Stromal cell of bone marrow (primary cell): ENCODE measurements at regions not wholly inside any gene's neighbourhood (a gene's known extent, or its start where the extent isn't known, plus 50 kb on each side); places are given as distances from the start of the nearest gene placed in this dataset.
"Not testable (repeated sequence)": the region's sequence is repeated elsewhere in the genome, so short reads cannot be mapped to it uniquely, and the experiment has no call there.

ENCODE experiments used
- DNase-seq: peaks from one replicate; pipeline ENCODE4 v3.0.0-alpha.2; 2012; ENCODE audit warnings: low read depth

DNA sequence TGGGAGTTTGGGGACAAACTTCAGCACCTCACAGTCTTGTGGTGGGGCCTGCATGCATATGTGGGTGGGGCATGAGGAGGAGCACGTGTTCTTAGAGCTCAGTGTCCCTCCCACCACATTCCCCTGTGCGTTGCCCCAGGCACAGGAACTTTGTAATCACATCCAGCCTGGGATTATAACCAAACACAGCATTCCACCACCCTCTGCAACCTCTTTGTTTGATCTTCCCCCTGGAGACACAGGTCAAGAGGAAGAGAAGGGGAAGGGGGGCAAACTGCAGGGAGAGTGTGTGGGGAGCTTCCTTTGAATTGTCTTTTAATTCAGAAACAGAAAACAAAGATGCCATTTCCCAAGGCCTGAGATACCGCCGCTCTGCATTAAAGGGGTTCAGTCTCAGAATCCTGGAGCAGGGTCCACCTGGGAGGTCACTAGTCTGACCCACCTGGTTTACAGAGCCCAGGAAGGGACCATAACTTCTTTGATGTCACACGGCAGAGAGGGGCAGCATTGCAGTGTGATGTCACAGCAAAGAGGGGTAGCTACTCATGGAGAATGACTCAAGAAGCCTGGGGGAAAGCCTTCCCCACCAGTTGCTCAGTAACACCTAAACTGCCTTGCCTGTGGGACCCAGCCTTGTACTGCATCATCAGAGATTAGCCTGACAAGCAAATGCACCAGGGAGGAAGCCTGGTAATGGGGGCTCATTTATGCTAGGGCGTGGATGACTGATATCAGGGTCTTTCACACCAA lies 106.3 kb upstream of the RNU6-1 start:
- no peak for DNase-seq

DNA sequence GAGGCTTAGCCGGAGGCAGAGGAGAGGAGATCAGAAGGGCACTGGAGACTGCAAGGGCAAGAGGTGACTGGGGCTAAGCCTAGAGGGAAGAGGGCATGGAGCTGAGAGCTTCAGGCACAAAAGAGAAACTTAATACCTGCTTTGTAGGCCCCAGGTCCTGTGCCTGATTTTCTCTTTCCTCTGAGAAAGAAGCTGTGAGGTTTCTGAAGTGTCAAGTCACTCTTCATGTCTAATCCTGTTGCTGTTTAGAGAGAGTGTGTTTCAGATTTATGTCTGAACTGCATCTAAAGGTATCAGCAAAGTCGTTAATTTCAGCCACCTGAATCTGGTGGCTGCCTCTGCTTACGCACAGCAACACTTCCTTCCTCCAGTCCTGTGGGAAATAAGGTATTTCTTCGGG lies 106.9 kb upstream of the RNU6-1 start:
- no peak for DNase-seq

DNA sequence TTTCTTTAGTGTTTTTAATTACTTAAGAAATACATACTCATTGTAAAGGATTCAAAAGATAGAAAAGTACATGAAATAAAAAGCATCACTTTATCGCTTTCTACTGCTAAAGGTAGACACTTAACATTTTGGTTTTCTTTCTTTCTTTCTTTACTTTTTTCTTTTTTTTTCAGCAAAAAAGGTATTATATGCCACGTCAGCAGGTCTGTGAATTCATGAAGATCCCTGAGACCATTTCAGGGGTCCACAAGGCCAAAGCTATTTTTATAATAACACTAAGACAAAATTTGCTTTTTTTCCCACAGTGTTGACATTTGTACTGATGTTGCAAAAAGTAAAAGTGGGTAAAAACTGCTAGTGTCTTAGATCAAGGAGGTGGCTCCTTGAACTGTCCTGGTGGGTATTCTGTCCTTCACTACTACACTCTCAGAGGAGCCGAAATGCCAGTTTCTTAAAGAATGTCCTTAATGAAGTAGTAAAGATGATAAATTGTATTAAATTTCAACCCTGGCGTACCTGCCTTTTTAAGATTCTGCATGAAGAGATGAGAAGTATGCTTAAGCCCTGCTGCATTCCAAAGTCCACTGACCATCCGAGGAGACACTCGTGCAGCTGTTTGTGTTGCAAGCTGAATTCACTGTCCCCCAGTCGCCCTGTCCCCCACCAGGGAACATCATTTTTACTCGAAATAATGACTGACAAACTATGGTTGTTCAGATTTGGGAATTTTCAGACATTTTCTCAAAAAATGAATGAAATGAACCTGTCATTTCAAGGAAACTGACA lies 106.7 kb upstream of the PIAS1 start:
- no peak for DNase-seq

DNA sequence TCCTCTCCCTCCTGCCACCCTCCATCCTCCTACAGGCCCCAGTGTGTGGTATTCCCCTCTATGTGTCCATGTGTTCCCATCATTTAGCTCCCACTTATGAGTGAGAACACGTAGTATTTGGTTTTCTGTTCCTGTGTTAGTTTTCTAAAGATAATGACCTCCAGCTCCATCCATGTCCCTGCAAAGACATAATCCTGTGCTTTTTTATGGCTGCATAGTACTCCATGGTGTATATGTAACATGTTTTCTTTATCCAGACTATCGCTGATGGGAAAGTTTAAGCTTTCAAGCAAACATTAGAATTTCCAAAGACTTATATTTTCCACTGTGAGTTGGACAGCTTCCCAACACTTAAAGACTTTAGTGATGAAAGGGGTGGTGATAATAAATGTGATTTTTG lies 105.9 kb upstream of the PIAS1 start:
- no peak for DNase-seq

DNA sequence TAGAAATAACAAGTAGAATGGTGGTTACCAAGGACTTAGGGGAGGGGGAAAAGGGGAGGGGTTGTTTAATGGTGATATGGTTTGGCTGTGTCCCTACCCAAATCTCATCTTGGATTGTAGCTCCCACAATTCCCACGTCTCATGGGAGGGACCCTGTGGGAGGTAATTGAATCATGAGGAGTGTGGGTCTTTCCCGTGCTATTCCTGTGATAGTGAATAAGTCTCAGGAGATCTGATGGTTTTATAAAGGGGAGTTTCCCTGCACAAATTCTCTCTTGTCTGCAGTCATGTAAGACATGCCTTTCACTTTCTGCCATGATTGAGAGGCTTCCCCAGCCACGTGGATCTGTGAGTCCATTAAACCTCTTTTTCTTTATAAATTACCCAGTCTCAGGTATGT lies 102.9 kb upstream of the PIAS1 start:
- DNase-seq: not testable (repeated sequence)

DNA sequence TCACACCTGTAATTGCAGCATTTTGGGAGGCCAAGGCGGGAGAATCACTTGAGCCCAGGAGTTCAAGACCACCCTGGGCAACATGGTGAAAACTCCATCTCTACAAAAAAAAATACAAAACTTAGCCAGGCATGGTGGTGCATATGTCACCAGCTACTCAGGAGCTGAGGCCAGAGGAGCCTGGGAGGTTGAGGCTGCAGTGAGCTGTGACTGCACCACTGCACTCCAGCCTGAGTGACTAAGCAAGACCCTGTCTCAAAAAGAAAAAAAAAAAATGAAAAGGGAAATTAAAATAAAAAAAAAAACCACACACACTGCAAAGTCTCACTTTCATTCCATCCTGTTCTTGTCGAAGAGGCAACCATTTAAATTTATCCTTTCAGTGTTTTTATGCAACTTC lies 100.8 kb upstream of the PIAS1 start:
- DNase-seq: no peak

DNA sequence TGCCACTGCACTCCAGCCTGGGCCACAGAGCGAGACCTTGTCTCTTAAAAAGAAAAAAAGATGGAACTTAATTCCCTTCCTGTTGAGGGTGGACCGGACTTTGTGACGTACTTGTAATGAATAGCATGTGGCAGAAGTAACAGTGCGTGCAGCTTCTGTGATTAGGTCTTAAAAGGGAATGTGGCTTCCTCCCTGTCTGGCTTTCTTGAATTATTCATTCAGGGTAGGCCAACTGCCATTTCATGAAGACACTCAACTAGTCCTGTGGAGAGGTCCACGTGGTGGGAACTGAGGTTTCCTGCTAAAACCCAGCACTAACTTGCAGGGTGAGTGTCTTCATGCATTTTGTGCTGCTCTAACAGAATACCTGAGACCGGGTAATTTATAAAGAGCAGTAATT lies 98.9 kb upstream of the PIAS1 start:
- no peak for DNase-seq

DNA sequence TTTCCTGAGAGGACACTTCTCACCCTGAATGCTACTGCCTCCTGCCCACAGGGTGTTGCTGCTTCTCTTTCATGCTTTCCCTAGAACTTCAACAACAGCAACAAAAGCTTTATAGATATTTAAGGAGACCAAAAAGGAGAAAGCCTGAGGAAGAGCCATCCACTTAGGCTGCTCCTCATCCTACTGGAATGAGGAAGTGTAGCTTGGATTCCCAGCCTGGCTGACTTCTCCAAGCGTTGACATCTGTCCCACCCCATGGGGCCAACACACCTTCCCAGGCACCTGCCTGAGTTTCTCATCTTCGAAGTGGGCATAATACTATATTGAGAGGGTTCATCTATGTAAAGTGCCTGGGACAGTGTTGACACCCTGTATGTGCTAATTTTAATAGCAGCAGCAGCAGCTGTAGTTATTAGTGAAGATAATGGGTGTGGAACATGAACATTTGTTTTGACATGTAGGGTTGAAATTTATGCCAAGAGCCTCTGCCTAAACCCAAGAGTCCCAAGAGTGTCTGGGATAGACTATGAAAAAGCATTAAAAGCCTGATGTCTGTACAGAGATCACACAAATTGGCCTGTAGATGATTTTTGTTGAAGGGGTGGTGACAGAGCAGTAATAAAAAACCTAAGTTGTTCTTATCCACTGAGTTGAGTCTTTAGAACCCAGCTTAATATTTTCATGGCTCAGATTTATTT lies 96.5 kb upstream of the PIAS1 start:
- DNase-seq: no peak

DNA sequence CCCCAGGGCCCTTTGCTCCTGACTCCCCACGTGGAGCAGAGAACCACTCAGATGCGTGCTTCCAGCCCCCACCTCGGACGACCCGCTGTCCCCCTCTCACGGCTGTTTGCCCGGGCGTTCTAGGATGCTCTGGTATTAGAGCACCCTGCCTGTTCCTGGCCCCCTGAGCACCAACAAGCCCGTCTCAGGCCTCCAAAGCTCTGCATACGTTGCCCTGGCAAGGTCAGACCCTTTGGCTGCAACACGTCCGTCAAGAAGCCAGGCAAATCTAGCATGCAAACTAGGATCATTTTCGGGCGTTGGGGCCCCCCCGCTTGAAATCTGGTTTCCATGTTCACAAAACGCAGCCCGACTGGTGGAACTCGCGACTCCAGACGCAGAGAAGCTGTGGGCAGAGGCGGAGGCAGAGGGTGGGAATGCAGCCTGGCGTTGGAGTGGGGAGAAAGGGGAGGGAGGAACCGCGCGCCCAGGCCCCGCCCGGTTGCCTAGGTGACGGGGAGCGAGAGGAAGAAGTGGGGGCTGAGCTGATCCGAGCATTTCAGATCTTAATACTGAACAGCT lies 86.2 kb upstream of the PIAS1 start:
- no peak for DNase-seq

DNA sequence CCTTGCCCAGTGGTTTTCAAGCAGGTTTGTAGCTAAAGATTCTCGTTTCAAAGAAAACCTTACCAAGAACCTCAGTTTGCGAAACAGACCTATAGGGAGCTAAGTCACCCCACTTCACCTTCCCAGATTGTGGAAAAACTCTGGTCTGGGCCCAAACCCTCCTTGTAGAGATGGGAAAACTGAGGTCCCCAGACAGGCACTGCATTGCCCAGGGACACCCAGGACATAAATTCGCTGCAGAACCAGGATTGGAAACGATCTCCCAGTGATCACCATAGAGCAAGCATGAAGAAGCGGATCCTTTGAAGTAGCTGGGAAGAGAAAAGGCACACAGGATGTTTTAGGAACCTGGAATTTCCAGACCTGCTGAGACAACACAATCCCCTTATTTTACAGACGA lies 85.6 kb upstream of the PIAS1 start:
- no peak for DNase-seq

DNA sequence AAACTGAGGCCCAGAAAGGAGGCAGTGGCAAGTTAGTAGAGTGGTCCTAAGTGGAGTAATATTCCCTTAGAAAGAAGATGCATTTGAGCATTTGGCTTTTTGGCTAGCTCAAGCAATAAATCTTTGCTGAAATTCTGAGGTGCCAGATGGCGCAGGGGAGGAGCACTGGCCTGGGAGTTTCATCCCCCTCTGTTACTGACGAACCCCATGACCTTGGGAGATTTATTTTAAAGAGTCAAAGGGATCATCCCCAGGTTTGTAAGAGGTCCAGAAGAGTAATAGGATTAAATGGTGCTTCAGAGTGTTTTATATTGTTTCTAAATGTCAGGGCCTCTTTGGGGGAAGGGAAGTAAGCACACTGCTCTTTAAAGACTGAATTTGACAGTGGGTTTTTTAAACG lies 85.1 kb upstream of the PIAS1 start:
- DNase-seq: no peak

DNA sequence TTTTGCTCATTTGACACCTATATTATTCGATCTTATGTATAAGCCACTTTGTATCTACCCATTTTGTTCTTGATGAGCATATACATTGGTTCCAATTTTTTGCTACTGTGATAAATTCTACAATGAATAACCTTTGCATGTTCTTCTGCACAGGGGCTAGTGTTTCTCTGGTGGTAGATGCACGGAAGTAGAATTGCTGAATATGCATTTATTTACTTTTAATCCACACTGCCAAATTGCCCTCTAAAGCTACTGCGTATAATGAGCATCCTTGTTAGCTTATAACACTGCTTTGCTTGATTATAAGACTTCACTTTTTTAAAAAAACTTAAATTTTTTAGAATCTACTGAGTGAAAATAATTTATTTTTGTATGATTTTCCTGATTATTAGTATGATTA lies 84.2 kb upstream of the PIAS1 start:
- DNase-seq: no peak

DNA sequence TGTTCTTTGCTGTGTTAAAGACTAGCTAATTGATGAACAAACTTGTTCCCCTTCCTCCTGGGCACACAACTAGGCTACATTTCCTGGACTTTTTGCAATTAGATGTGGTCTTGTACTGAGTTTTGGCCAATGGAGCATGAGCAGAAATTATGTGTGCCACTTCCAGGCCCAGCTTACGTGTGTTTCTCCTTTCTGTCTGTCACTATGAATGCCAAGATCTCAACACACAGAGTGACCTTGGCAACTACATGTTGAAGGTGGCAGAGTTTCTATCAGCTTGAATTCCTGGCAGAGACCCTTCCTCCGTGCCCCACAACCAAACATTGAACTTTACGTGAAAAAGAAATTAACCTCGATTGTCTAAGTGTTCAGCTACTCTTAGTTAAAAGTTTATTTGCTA lies 81.7 kb upstream of the PIAS1 start:
- DNase-seq: no peak

DNA sequence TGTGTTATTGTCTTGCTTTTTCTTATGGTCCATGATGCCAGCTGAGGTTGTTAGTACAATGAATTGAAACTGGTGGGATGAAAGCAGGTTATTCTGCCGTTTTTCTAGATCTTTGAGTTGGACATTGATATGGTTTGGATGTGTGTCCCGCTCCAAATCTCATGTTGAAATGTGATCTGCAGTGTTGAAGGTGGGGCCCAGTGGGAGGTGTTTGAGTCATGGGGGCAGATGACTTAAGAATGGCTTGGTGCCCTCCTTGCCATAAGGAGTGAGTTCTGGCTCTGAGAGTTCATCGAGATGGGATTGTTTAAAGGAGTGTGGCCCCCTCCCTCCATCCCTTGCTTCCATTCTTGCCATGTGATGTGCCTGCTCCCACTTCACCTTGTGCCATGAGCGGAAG lies 80.3 kb upstream of the PIAS1 start:
- DNase-seq: no peak

DNA sequence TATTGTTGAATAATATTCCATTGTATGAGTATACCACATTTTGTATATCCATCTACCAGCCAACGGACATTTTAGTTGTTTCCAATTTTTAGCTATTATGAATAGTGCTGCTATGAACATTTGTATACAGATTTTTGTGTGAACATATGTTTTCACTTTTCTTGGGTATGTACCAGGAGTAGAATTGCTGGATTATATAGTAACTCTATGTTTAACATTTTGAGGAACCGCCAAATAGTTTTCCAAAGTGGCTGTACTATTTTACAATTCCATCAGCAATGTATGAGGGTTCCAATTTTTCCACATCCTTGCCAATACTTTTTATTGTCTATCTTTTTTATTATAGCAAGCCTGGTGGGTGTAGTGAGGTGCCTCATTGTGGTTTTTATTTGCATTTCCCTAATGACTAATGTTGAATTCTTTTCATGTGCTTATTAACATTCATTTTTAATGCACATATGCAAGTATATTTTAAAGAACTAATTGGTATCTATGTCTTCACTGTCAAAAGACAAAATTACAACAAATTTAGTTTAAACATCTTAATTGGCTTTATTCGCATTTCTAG lies 77.5 kb upstream of the PIAS1 start:
- no peak for DNase-seq

DNA sequence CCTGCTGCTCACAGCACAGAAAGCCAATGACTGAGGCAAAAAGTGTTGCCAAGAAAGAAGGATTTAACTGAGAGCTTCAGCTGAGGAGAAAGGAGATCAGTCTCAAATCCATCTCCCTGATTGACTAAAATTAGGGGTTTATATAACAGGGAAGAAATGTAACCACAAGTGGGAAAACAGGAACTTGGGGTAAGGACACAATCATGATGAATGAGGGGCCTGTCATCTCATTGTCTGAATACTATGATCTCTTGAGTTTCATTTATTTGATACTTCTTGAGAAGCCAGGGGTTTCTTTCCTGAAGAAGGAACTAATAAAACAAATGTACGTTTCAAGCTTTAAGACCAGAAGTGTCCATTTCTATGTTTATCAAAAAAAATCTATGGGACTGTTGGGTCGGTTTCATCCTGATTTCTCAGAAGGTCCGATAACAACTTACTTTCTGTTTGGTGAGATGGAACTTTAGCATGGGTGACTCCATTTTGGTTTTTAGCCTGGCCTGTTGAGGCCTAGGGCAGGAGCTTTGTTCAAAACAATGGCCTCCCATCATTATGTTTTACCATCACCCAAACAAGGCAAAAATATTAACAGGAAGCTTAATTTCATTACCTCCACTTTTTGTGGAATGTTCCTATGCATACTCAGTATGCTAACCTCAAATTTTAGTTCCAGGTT lies 76.6 kb upstream of the PIAS1 start:
- no peak for DNase-seq

DNA sequence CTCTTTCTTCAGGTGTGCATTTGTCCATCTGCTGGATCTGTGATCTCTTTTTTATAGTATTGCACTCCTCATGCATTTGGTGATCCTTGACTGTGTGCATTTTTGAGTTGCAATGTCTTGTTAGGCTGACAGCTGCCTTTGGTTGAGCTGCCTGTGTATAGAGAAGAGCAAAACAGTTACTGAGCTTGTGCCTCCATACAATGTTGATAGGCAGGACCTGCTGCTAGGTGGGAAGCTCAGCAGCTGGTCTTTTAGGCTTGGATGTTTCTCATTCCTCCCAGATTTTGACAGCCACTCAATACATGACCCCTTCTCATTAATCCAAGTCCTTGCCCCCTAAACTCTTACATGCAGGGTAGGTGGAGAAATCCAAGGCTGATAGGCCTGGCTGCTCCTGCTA lies 74.8 kb upstream of the PIAS1 start:
- DNase-seq: no peak

DNA sequence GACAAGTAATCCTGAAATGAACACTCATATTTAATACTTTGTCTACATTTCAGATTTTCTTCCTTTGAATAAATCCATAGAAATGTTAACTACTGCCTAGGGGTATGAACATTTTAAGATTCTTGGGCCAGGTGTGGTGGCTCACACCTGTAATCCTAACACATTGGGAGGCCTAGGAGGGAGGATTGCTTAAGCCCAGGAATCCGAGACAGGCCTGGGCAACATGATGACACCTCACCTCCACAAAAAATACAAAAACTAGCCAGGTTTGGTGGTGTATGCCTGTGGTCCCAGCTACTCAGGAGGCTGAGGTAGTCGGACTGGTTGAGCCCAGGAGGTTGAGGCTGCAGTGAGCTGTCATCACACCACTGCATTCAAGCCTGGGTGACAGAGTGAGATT lies 73.9 kb upstream of the PIAS1 start:
- no peak for DNase-seq

DNA sequence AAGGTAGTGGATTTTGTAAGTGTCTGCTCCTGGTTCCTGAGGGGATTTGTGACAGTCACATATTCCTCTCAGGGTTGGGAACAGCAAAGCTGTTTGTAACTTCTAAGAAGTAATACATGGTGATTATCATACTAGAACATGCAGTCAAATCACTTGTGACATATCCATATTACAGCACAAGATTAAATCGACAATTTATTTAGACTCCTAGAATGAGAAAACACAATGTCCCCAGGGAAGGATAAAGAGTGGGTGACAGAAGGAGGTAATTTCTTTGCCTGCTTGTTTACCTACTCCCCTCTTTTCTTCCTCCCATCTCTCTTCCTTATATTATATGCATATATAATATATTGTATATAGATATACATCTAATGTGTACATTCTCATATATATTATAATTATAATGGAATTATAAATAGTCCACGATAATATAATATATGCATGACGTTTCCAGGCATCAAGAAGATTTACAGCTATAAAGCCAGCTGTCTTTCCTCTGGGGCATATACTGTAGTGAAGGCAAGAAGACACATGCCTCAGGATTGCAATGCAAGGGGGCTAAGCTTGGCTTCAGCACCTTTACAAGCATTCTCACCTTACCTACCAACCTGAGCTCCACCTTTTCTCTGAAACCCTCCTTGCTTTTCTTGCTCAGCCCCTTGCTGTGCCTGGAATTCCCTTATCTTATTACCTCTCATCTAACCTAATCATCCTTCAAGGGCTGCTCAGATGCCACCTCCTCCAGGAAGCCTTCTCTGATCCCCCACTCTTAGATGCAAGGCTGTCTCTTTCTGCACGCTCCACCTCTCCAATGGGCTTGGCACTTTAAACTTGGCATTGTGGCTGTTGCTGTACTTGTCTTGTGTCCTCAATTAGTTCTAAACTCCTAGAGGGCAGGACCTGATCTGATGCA lies 73.1 kb upstream of the PIAS1 start:
- DNase-seq: no peak

DNA sequence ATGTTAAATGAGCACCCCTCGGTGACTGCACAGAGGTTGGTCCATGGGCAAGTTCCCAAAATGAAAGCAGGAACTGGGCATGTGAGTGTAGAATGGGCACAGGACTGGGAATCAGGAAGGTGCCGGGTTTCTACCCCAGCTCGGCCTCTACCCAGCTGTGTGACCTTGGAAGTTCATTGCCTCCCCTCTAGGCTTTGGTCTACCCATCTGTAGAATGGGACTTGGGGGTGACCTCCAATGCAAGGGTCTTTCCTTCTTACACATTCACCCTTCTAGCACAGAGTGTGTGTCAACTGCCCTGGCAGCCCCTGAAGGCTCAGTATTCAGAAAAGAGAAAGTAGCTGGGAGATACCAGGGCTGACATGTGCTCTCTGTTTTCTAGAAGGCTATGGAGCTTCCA lies 72.3 kb upstream of the PIAS1 start:
- no peak for DNase-seq

DNA sequence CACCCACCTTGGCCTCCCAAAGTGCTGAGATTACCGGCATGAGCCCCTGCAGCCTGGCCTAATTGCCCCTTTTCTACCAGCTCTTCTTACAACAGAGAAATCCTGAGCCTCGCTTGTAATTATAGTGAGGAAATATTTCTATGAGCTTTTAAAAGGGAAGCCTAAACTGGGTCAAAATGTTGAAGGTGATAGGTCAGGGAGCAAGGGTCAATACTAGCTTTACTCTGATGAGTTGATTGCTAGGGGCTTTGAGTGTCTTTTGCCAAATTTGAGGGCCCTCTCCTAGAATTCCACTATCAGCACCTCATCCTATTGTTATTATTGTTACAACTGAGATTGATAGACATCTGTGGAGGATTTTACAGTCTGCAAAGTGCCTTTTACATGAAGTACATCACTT lies 62.4 kb upstream of the PIAS1 start:
- DNase-seq: no peak
